GM12878 (cell line): ENCODE measurements at regions not wholly inside any gene's neighbourhood (a gene's known extent, or its start where the extent isn't known, plus 50 kb on each side); places are given as distances from the start of the nearest gene placed in this dataset.

Experiments
- ATAC-seq: fragments of 200-7000 bp; cut with Tn5 transposase; 3 replicates; pipeline ENCODE4 v1.9.1; 2020; ENCODE audit warnings: mild to moderate bottlenecking, moderate library complexity
- BruUV-seq: library from RNA; stranded (reverse); fragments of 400-500 nt; replicated peaks from 2 replicates; lab custom pipeline; 2021; lab: Mats Ljungman, UMichigan
- CTCF ChIA-PET: fragments of 300-600 bp; sonication (Branson Sonifier 250); formaldehyde crosslinking; extraction: SDS; loops from one replicate; lab custom pipeline; 2021; ENCODE audit warnings: inconsistent platforms; lab: Yijun Ruan, JAX
- POLR2A ChIA-PET: fragments of 350-600 bp; formaldehyde crosslinking; extraction: SDS; loops from one replicate; lab custom pipeline; 2021; ENCODE audit warnings: inconsistent platforms; lab: Charles Lee
- RAD21 ChIA-PET: fragments of 300-600 bp; sonication (Branson Sonifier 250); formaldehyde crosslinking; loops from one replicate; lab custom pipeline; 2023; ENCODE audit warnings: antibody characterized with exemption; ENCODE audit not compliant: unreplicated experiment; lab: Charles Lee
- SMC1A ChIA-PET: fragments of 300-600 bp; sonication (Branson Sonifier 250); formaldehyde crosslinking; loops from one replicate; lab custom pipeline; 2023; ENCODE audit not compliant: unreplicated experiment, uncharacterized antibody; lab: Charles Lee
- DNase-seq: peaks from one replicate; pipeline ENCODE4 v3.0.0-alpha.2; 2011; ENCODE audit warnings: low read depth, low spot score
- FAIRE-seq: peaks from 3 replicates; lab custom pipeline; 2011; peaks lifted over from hg19 to GRCh38; lab: Jason Lieb, UNC
- H2AFZ ChIP-seq: 2 replicates; pipeline ENCODE4 v1.6.0; 2011; ENCODE audit warnings: low read depth, low read length, control low read depth; ENCODE audit not compliant: control insufficient read depth
- H3K27ac ChIP-seq: 2 replicates; pipeline ENCODE4 v1.5.1; 2011; ENCODE audit warnings: control low read depth; ENCODE audit not compliant: control insufficient read depth, insufficient read depth
- H3K27me3 ChIP-seq, 2 experiments: replicated peaks in 1 of 2; 2 replicates each; pipeline versions ENCODE4 v1.6.0 to v1.6.1; 2011; ENCODE audit warnings: low read length in 1 of 2; ENCODE audit not compliant: control insufficient read depth in 2 of 2, insufficient read depth in 2 of 2
- H3K36me3 ChIP-seq, 2 experiments: 2 replicates each; pipeline ENCODE4 v1.5.1; 2011; ENCODE audit warnings: low read length in 1 of 2; ENCODE audit not compliant: control insufficient read depth in 2 of 2, insufficient read depth in 2 of 2
- H3K4me1 ChIP-seq: 2 replicates; pipeline ENCODE4 v1.6.1; 2011; ENCODE audit warnings: mild to moderate bottlenecking, low read length, moderate library complexity, mixed read lengths; ENCODE audit not compliant: control insufficient read depth, insufficient read depth
- H3K4me2 ChIP-seq: 2 replicates; pipeline ENCODE4 v1.6.0; 2011; ENCODE audit warnings: control low read depth; ENCODE audit not compliant: control insufficient read depth, insufficient read depth
- H3K4me3 ChIP-seq: fragments of 200-600 bp; sonication (generic); 2 replicates; pipeline ENCODE4 v1.5.1; 2016
- H3K79me2 ChIP-seq: 2 replicates; pipeline ENCODE4 v1.6.0; 2011; ENCODE audit warnings: low read length; ENCODE audit not compliant: control insufficient read depth, insufficient read depth
- H3K9ac ChIP-seq: 2 replicates; pipeline ENCODE4 v1.8.0; 2011; ENCODE audit warnings: low read length, control low read depth, mixed read lengths; ENCODE audit not compliant: control insufficient read depth, insufficient read depth
- H3K9me3 ChIP-seq: replicated peaks from 3 replicates; pipeline ENCODE4 v1.5.1; 2011; ENCODE audit warnings: mild to moderate bottlenecking, low read length; ENCODE audit not compliant: control insufficient read depth, insufficient read depth
- H4K20me1 ChIP-seq: 2 replicates; pipeline ENCODE4 v1.6.0; 2011; ENCODE audit not compliant: control insufficient read depth, insufficient read depth
- CREM ChIP-seq: IDR thresholded peaks from 2 replicates; pipeline ENCODE4 v1.6.1; 2014; ENCODE audit warnings: antibody characterized with exemption, low read depth
- GATAD2B ChIP-seq: fragments of 450-650 bp; conservative IDR thresholded peaks from 2 replicates; pipeline ENCODE4 v1.6.1; 2017; ENCODE audit warnings: low read depth, mild to moderate bottlenecking, moderate library complexity
- IKZF2 ChIP-seq, 2 experiments: fragments of 450-650 bp; IDR thresholded peaks; 2 replicates each; pipeline ENCODE4 v1.6.1; 2017; ENCODE audit warnings: mild to moderate bottlenecking in 2 of 2, moderate library complexity in 2 of 2
- NR2F1 ChIP-seq: fragments of 450-650 bp; conservative IDR thresholded peaks from 2 replicates; pipeline ENCODE4 v1.6.1; 2017; ENCODE audit warnings: mild to moderate bottlenecking
- POLR2A ChIP-seq: IDR thresholded peaks from 2 replicates; pipeline ENCODE4 v1.6.1; 2011; ENCODE audit warnings: low read depth, mild to moderate bottlenecking, low read length
- RCOR1 ChIP-seq: conservative IDR thresholded peaks from 2 replicates; pipeline ENCODE4 v1.6.1; 2012; ENCODE audit warnings: low read depth, low read length, improper control_type of control experiment
- YY1 ChIP-seq: IDR thresholded peaks from 2 replicates; pipeline ENCODE4 v1.6.1; 2011; ENCODE audit warnings: low read depth, mild to moderate bottlenecking, low read length
- WGBS: methylation state at CpG from one replicate; pipeline ENCODE4 v1.1.6; 2016; ENCODE audit warnings: low lambda C conversion rate; ENCODE audit not compliant: insufficient replicate concordance, insufficient coverage; ENCODE audit errors: missing lambda C conversion rate; 5-methylcytosine and 5-hydroxymethylcytosine counted together
- in situ Hi-C: fragments of 300-500 bp; cut with MboI; formaldehyde crosslinking; loops from 9 replicates; pipeline ENCODE4 v1.14.3; 2018; ENCODE audit warnings: mixed read lengths
- intact Hi-C: fragments of 100-400 bp; cut with micrococcal nuclease; formaldehyde crosslinking; loops from one replicate; pipeline ENCODE4 v1.14.2; 2022; ENCODE audit not compliant: unreplicated experiment
- TF ChIP-seq, protein P1 (sequence below): IDR thresholded peaks from 2 replicates; pipeline ENCODE4 v1.6.1; 2011; ENCODE audit warnings: low read depth, mild to moderate bottlenecking, low read length, moderate library complexity, borderline replicate concordance; ENCODE audit errors: extremely low read depth
- TF ChIP-seq, protein P2 (sequence below): fragments of 450-650 bp; IDR thresholded peaks from 2 replicates; pipeline ENCODE4 v1.6.1; 2016; ENCODE audit warnings: mild to moderate bottlenecking
- TF ChIP-seq, protein P3 (sequence below): IDR thresholded peaks from 2 replicates; pipeline ENCODE4 v1.6.1; 2012; ENCODE audit warnings: low read depth, low read length, improper control_type of control experiment

DNA sequence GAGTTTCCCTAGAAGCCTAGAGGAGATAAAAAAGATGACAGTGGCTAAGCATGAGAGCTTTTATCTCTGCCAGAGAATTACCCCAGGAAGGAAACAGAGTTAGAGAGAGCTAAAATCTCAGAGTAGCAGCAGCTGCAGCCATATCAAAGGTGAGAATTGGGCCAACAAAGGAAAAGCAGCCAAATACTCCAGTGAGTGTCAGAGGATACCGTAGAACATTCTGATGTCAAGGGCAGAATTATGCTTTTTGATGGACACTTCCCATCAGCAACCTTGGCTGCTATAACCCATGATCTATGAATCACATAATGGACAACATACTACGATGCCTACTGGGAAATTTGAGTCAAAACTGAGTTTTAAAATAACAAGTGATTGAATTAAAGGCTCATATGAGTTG is 405.8 kb upstream of the CPEB2 start:
- POLR2A ChIA-PET: no interaction called here
- 23% methylated on average over 2 of the region's 2 CpGs for WGBS
- CTCF ChIA-PET: no interaction called here
- Histone ChIP-seq H3K4me2 (no peak overlapping the region), H3K9me3 (no peaks in the 10 kb centered on the region), H3K36me3 (no peaks in the 10 kb centered on the region), H2AFZ (no peak overlapping the region), H3K27ac (no peak overlapping the region), H3K4me3 (no peak overlapping the region), H3K27me3 (no peaks in the 10 kb centered on the region), H3K79me2 (no peaks in the 10 kb centered on the region), H3K9ac (no peak overlapping the region)
- FAIRE-seq (no peak), ATAC-seq (no peak), DNase-seq (no peak)
- SMC1A ChIA-PET: interaction anchor here (0.8 kb wide), 2 partner anchors 45 to 154 kb away, joined by 3 read pairs; no protein-coding TSS in a partner anchor
- intact Hi-C loops: no loop called here
- in situ Hi-C loops: no loop called here
- RAD21 ChIA-PET: no interaction called here
- TF ChIP-seq CREM (no peak), POLR2A (no peak), NR2F1 (no peak), RCOR1 (no peak), YY1 (no peak), IKZF2 (IDR thresholded peaks at IDR 0.05) (no peak), GATAD2B (no peak)
- TF ChIP-seq, protein P1, sequence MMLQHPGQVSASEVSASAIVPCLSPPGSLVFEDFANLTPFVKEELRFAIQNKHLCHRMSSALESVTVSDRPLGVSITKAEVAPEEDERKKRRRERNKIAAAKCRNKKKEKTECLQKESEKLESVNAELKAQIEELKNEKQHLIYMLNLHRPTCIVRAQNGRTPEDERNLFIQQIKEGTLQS: no peak
- TF ChIP-seq, protein P2, sequence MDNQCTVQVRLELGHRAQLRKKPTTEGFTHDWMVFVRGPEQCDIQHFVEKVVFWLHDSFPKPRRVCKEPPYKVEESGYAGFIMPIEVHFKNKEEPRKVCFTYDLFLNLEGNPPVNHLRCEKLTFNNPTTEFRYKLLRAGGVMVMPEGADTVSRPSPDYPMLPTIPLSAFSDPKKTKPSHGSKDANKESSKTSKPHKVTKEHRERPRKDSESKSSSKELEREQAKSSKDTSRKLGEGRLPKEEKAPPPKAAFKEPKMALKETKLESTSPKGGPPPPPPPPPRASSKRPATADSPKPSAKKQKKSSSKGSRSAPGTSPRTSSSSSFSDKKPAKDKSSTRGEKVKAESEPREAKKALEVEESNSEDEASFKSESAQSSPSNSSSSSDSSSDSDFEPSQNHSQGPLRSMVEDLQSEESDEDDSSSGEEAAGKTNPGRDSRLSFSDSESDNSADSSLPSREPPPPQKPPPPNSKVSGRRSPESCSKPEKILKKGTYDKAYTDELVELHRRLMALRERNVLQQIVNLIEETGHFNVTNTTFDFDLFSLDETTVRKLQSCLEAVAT: no peak
- TF ChIP-seq, protein P3, sequence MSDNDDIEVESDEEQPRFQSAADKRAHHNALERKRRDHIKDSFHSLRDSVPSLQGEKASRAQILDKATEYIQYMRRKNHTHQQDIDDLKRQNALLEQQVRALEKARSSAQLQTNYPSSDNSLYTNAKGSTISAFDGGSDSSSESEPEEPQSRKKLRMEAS: no peak
- TF ChIP-seq, all 136 proteins: peak for 0
- Histone ChIP-seq H3K4me1 (no peaks in the 10 kb centered on the region), H4K20me1 (no peaks in the 10 kb centered on the region)
- no TSS peak for BruUV-seq
